ENCODE measurements at regions not wholly inside any gene's neighbourhood (a gene's known extent, or its start where the extent isn't known, plus 50 kb on each side); places are given as distances from the start of the nearest gene placed in this dataset.
"Not testable (repeated sequence)": the region's sequence is repeated elsewhere in the genome, so short reads cannot be mapped to it uniquely, and the experiment has no call there.

DNA sequence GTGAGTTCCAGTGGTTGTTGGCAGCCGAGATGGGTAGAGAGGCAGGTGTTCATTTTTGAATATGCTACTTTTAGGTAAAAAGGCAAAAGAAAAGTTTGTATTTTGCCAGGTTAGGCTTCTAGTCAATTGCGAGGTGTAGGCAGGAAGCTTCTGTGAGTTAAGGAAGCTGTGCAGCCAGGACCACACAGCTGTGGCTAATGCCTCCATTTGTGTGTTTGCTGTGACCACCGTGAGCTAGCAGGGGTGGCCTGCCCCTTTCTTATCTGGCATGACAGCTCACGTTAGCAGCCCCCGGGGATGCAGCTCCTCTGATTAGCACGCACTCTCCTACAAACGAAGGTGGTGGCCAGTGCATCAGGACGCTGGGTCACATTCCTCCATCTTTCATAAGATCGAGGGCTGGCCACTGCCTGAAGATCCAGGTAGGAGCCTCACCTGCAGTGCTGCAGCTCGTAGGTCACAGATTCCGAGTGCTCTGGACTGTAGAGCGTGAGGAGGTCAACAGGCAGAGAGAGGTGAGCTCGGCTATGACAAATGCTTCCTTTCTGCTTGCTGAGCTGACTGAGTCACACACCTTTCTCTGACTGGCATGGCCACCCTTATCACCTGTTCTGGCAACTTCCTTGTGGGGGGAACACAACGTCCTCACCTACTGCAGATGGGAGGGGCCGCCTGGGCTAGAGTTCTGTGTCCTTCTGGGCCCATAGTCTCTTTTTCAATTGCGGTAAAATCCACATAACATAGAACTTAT, 244.4 kb downstream of the HS3ST3B1 start:
- no peaks in the 10 kb centered on the region for H3K4me1 ChIP-seq
- H3K36me3 ChIP-seq (ENCODE audit: control insufficient read depth, insufficient read depth, low read length): no peaks in the 10 kb centered on the region
- BruUV-seq (replicated peaks): no TSS peak
- no peaks in the 10 kb centered on the region for H3K9me3 ChIP-seq
- ChIA-PET POLR2A (no interaction called here), CTCF (no interaction called here)
- no peak overlapping the region for H3K4me3 ChIP-seq (ENCODE audit: low read depth, low read length)
- H3K9me3 Mint-ChIP-seq (ENCODE audit: unreplicated experiment): no peaks in the 10 kb centered on the region
- no peak for DNase-seq
- H3K36me3 Mint-ChIP-seq (ENCODE audit: insufficient read depth, unreplicated experiment): no peaks in the 10 kb centered on the region
- TF ChIP-seq CTCF (IDR thresholded peaks at IDR 0.05; ENCODE audit: insufficient read depth in 1 of 2, low read depth in 1 of 2, low read length in 1 of 2, severe bottlenecking in 1 of 2, unreplicated experiment in 1 of 2): no peak
- no peaks in the 10 kb centered on the region for H3K27me3 ChIP-seq (replicated peaks; ENCODE audit: control insufficient read depth, insufficient read depth, low read length)
- no peak overlapping the region for H3K4me3 Mint-ChIP-seq (ENCODE audit: unreplicated experiment)
- intact Hi-C loops (cut with micrococcal nuclease; ENCODE audit: unreplicated experiment): no loop called here
- peaks cover 9% of the 10 kb centered on the region for H3K4me1 Mint-ChIP-seq (ENCODE audit: low read depth, unreplicated experiment)
- no peak overlapping the region for H3K27ac Mint-ChIP-seq (ENCODE audit: unreplicated experiment)
- no peaks in the 10 kb centered on the region for H3K27me3 Mint-ChIP-seq (ENCODE audit: insufficient read depth, unreplicated experiment)

DNA sequence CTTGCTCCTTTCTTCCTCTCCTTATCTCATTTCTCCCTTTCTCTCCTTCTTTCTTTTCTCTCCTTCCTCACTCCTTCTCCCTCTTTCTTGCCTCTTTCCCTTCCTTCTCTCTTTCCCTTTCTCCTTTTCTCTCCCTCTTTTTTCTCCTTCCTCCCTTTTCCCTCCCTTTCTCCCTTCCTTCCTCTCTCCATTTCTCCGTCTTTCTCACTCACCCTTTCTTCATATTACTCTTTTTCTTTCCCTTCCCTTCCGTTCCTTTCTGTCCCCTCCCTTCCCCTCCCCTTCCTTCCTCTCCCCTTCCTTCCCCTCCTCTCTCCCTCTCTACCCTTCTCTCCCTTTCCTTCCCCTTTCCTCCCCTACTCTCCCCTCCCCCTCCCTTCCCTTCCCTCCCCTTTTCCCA, 240.8 kb downstream of the HS3ST3B1 start:
- Histone ChIP-seq H3K4me1 (no peaks in the 10 kb centered on the region), H3K9me3 (no peaks in the 10 kb centered on the region), H3K36me3 (ENCODE audit: control insufficient read depth, insufficient read depth, low read length) (no peaks in the 10 kb centered on the region), H3K4me3 (ENCODE audit: low read depth, low read length) (no peak overlapping the region), H3K27me3 (replicated peaks; ENCODE audit: control insufficient read depth, insufficient read depth, low read length) (no peaks in the 10 kb centered on the region)
- peaks cover 9% of the 10 kb centered on the region for H3K4me1 Mint-ChIP-seq (ENCODE audit: low read depth, unreplicated experiment)
- TF ChIP-seq CTCF (IDR thresholded peaks at IDR 0.05; ENCODE audit: insufficient read depth in 1 of 2, low read depth in 1 of 2, low read length in 1 of 2, severe bottlenecking in 1 of 2, unreplicated experiment in 1 of 2): no peak
- no peaks in the 10 kb centered on the region for H3K27me3 Mint-ChIP-seq (ENCODE audit: insufficient read depth, unreplicated experiment)
- no peak overlapping the region for H3K4me3 Mint-ChIP-seq (ENCODE audit: unreplicated experiment)
- H3K36me3 Mint-ChIP-seq (ENCODE audit: insufficient read depth, unreplicated experiment): no peaks in the 10 kb centered on the region
- ChIA-PET POLR2A (no interaction called here), CTCF (no interaction called here)
- no peaks in the 10 kb centered on the region for H3K9me3 Mint-ChIP-seq (ENCODE audit: unreplicated experiment)
- intact Hi-C loops (cut with micrococcal nuclease; ENCODE audit: unreplicated experiment): no loop called here
- BruUV-seq (replicated peaks): no TSS peak
- no peak for DNase-seq
- H3K27ac Mint-ChIP-seq (ENCODE audit: unreplicated experiment): no peak overlapping the region

GRCh38 chr17:14539801-14540200, 238.9 kb downstream of the HS3ST3B1 start:
- CTCF ChIA-PET: no interaction called here
- Mint-ChIP-seq H3K27ac (ENCODE audit: unreplicated experiment) (no peak overlapping the region), H3K4me1 (ENCODE audit: low read depth, unreplicated experiment) (peaks cover 9% of the 10 kb centered on the region), H3K27me3 (ENCODE audit: insufficient read depth, unreplicated experiment) (no peaks in the 10 kb centered on the region), H3K36me3 (ENCODE audit: insufficient read depth, unreplicated experiment) (no peaks in the 10 kb centered on the region), H3K9me3 (ENCODE audit: unreplicated experiment) (no peaks in the 10 kb centered on the region), H3K4me3 (ENCODE audit: unreplicated experiment) (no peak overlapping the region)
- POLR2A ChIA-PET: no interaction called here
- Histone ChIP-seq H3K9me3 (no peaks in the 10 kb centered on the region), H3K27me3 (replicated peaks; ENCODE audit: control insufficient read depth, insufficient read depth, low read length) (no peaks in the 10 kb centered on the region), H3K4me3 (ENCODE audit: low read depth, low read length) (no peak overlapping the region), H3K36me3 (ENCODE audit: control insufficient read depth, insufficient read depth, low read length) (no peaks in the 10 kb centered on the region), H3K4me1 (no peaks in the 10 kb centered on the region)
- DNase-seq: no peak
- intact Hi-C loops (cut with micrococcal nuclease; ENCODE audit: unreplicated experiment): no loop called here
- TF ChIP-seq CTCF (IDR thresholded peaks at IDR 0.05; ENCODE audit: insufficient read depth in 1 of 2, low read depth in 1 of 2, low read length in 1 of 2, severe bottlenecking in 1 of 2, unreplicated experiment in 1 of 2): no peak
- no TSS peak for BruUV-seq (replicated peaks)

- H3K27me3 Mint-ChIP-seq (ENCODE audit: insufficient read depth, unreplicated experiment); H3K9me3 ChIP-seq; H3K36me3 ChIP-seq (ENCODE audit: control insufficient read depth, insufficient read depth, low read length); H3K4me1 Mint-ChIP-seq (ENCODE audit: low read depth, unreplicated experiment); H3K4me1 ChIP-seq; H3K27me3 ChIP-seq (replicated peaks; ENCODE audit: control insufficient read depth, insufficient read depth, low read length); H3K27ac Mint-ChIP-seq (ENCODE audit: unreplicated experiment); CTCF ChIA-PET; POLR2A ChIA-PET; BruUV-seq (replicated peaks); intact Hi-C loops (cut with micrococcal nuclease; ENCODE audit: unreplicated experiment); H3K4me3 ChIP-seq (ENCODE audit: low read depth, low read length); H3K4me3 Mint-ChIP-seq (ENCODE audit: unreplicated experiment); H3K36me3 Mint-ChIP-seq (ENCODE audit: insufficient read depth, unreplicated experiment); DNase-seq: not testable (repeated sequence)
- H3K9me3 Mint-ChIP-seq (ENCODE audit: unreplicated experiment): peaks cover 20% of the 10 kb centered on the region
These were observed 231.4 kb downstream of the HS3ST3B1 start for GRCh38 chr17:14532242-14532641.

Data from Caco-2 (cell line).